Fibroblast of villous mesenchyme (primary cell): ENCODE measurements at regions not wholly inside any gene's neighbourhood (a gene's known extent, or its start where the extent isn't known, plus 50 kb on each side); places are given as distances from the start of the nearest gene placed in this dataset.
A peak's percentile ranks its signal among the peaks of the same experiment; 100 is the strongest.

Source experiments
- DNase-seq: peaks from one replicate; pipeline ENCODE4 v3.0.0-alpha.2; 2010; ENCODE audit warnings: low read depth
- H3K4me3 ChIP-seq: 2 replicates; pipeline ENCODE4 v1.5.1; 2011; ENCODE audit warnings: low read depth, mild to moderate bottlenecking, low read length
- CTCF ChIP-seq: IDR thresholded peaks from 2 replicates; pipeline ENCODE4 v1.5.1; 2012; ENCODE audit warnings: low read depth, mild to moderate bottlenecking, low read length; ENCODE audit not compliant: insufficient read depth

- H3K4me3 ChIP-seq = no peak overlapping the region
- no peak for TF ChIP-seq CTCF
- no peak for DNase-seq
Observed at GRCh38 chr13:47239025-47239424, 342.2 kb upstream of the HTR2A start.

- H3K4me3 ChIP-seq = no peak overlapping the region
- DNase-seq = no peak
- TF ChIP-seq CTCF = no peak
Observed at GRCh38 chr13:47237571-47237970, 340.7 kb upstream of the HTR2A start.

GRCh38 chr13:47233734-47234133 lies 336.9 kb upstream of the HTR2A start:
- H3K4me3 ChIP-seq = no peak overlapping the region
- TF ChIP-seq CTCF = no peak
- DNase-seq = no peak

GRCh38 chr13:47232516-47232915 lies 335.7 kb upstream of the HTR2A start:
- DNase-seq = no peak

GRCh38 chr13:47230155-47230554 lies 333.3 kb upstream of the HTR2A start:
- no peak for TF ChIP-seq CTCF
- no peak overlapping the region for H3K4me3 ChIP-seq
- no peak for DNase-seq

More at GRCh38 chr13:47232516-47232915, 335.7 kb upstream of the HTR2A start:
- no peak for TF ChIP-seq CTCF
- H3K4me3 ChIP-seq = no peak overlapping the region

- no peak overlapping the region for H3K4me3 ChIP-seq
- TF ChIP-seq CTCF = no peak
- no peak for DNase-seq
Observed at GRCh38 chr13:47226516-47226915, 329.7 kb upstream of the HTR2A start.

- TF ChIP-seq CTCF = no peak
- no peak overlapping the region for H3K4me3 ChIP-seq
- peak; percentile 25 for DNase-seq
Observed at GRCh38 chr13:47220453-47221140, 323.7 kb upstream of the HTR2A start.
